ENCODE measurements at regions not wholly inside any gene's neighbourhood (a gene's known extent, or its start where the extent isn't known, plus 50 kb on each side); places are given as distances from the start of the nearest gene placed in this dataset.
A peak's percentile ranks its signal among the peaks of the same experiment; 100 is the strongest.

- intact Hi-C loops (cut with DNase I; ENCODE audit: low total_unique reads) = no loop called here
- 53 to 73% methylated on average over 1 of the region's 1 CpG for WGBS, 2 donors
Observed at GRCh38 chr3:117010318-117010717, 300.7 kb downstream of the TUSC7 start.

GRCh38 chr3:117011687-117012250 lies 302.2 kb downstream of the TUSC7 start:
- no peak for TF ChIP-seq CTCF (IDR thresholded peaks at IDR 0.05)
- TF ChIP-seq POLR2A (IDR thresholded peaks at IDR 0.05) = no peak
- intact Hi-C loops (cut with DNase I; ENCODE audit: low total_unique reads) = no loop called here
- 46 to 57% methylated on average over 7 of the region's 7 CpGs for WGBS, 2 donors
- no peak overlapping the region for H3K4me3 ChIP-seq (ENCODE audit: low read depth, poor library complexity, severe bottlenecking)
- DNase-seq (ENCODE audit: low spot score in 2 of 2) = no peak

More at GRCh38 chr3:117010318-117010717, 300.7 kb downstream of the TUSC7 start:
- DNase-seq (ENCODE audit: low spot score in 2 of 2) = no peak
- H3K4me3 ChIP-seq (ENCODE audit: low read depth, poor library complexity, severe bottlenecking) = no peak overlapping the region
- TF ChIP-seq POLR2A (IDR thresholded peaks at IDR 0.05) (no peak), CTCF (IDR thresholded peaks at IDR 0.05) (no peak)

- no peak overlapping the region for H3K4me3 ChIP-seq (ENCODE audit: low read depth, poor library complexity, severe bottlenecking)
- DNase-seq (ENCODE audit: low spot score in 2 of 2) = no peak
- intact Hi-C loops (cut with DNase I; ENCODE audit: low total_unique reads) = no loop called here
Observed at GRCh38 chr3:117016378-117016777, 306.8 kb downstream of the TUSC7 start.

GRCh38 chr3:117017135-117017894 lies 307.7 kb downstream of the TUSC7 start:
- intact Hi-C loops (cut with DNase I; ENCODE audit: low total_unique reads) = no loop called here
- 51 to 73% methylated on average over 6 to 7 of the region's 7 CpGs for WGBS, 2 donors
- no peak overlapping the region for H3K4me3 ChIP-seq (ENCODE audit: low read depth, poor library complexity, severe bottlenecking)
- DNase-seq (ENCODE audit: low spot score in 2 of 2) = no peak
- TF ChIP-seq POLR2A (IDR thresholded peaks at IDR 0.05) = no peak

More at GRCh38 chr3:117016378-117016777, 306.8 kb downstream of the TUSC7 start:
- TF ChIP-seq CTCF (IDR thresholded peaks at IDR 0.05) = no peak
- no peak for TF ChIP-seq POLR2A (IDR thresholded peaks at IDR 0.05)
- WGBS, 2 donors = 92 to 97% methylated on average over 2 of the region's 2 CpGs

GRCh38 chr3:117018655-117019054 lies 309.1 kb downstream of the TUSC7 start:
- intact Hi-C loops (cut with DNase I; ENCODE audit: low total_unique reads) = no loop called here
- no peak for TF ChIP-seq POLR2A (IDR thresholded peaks at IDR 0.05)
- TF ChIP-seq CTCF (IDR thresholded peaks at IDR 0.05) = no peak
- WGBS, 2 donors = 29 to 30% methylated on average over 5 of the region's 5 CpGs
- no peak overlapping the region for H3K4me3 ChIP-seq (ENCODE audit: low read depth, poor library complexity, severe bottlenecking)
- no peak for DNase-seq (ENCODE audit: low spot score in 2 of 2)

- TF ChIP-seq POLR2A (IDR thresholded peaks at IDR 0.05) (no peak), CTCF (IDR thresholded peaks at IDR 0.05) (peak in 1 of 3 donors; percentile 23)
- DNase-seq (ENCODE audit: low spot score in 2 of 2) = peak; percentile 43 to 87
- intact Hi-C loops (cut with DNase I; ENCODE audit: low total_unique reads) = no loop called here
- H3K4me3 ChIP-seq (ENCODE audit: low read depth, poor library complexity, severe bottlenecking) = no peak overlapping the region
- 20 to 26% methylated on average over 7 of the region's 7 CpGs for WGBS, 2 donors
Observed at GRCh38 chr3:117019082-117019713, 309.6 kb downstream of the TUSC7 start.

All from lower leg skin (tissue), 4 donors.